DND-41 (cell line): ENCODE measurements at regions not wholly inside any gene's neighbourhood (a gene's known extent, or its start where the extent isn't known, plus 50 kb on each side); places are given as distances from the start of the nearest gene placed in this dataset.

Experiments used
- CTCF ChIP-seq: IDR thresholded peaks from 2 replicates; pipeline ENCODE4 v1.5.1; 2012; ENCODE audit warnings: borderline replicate concordance, low read length, moderate library complexity, mild to moderate bottlenecking; ENCODE audit not compliant: poor library complexity, severe bottlenecking; ENCODE audit errors: extremely low read depth
- EZH2 ChIP-seq: IDR thresholded peaks from 3 replicates; pipeline ENCODE4 v1.6.1; 2012; ENCODE audit warnings: borderline replicate concordance, low read depth, mild to moderate bottlenecking, moderate library complexity, low read length, inconsistent platforms; ENCODE audit not compliant: severe bottlenecking

- TF ChIP-seq CTCF, result no peak
- no peak for TF ChIP-seq EZH2
Measured at GRCh38 chr16:5730783-5731182, 633.2 kb upstream of the EEF2KMT start.
